ENCODE measurements at regions not wholly inside any gene's neighbourhood (a gene's known extent, or its start where the extent isn't known, plus 50 kb on each side); places are given as distances from the start of the nearest gene placed in this dataset.

DNA sequence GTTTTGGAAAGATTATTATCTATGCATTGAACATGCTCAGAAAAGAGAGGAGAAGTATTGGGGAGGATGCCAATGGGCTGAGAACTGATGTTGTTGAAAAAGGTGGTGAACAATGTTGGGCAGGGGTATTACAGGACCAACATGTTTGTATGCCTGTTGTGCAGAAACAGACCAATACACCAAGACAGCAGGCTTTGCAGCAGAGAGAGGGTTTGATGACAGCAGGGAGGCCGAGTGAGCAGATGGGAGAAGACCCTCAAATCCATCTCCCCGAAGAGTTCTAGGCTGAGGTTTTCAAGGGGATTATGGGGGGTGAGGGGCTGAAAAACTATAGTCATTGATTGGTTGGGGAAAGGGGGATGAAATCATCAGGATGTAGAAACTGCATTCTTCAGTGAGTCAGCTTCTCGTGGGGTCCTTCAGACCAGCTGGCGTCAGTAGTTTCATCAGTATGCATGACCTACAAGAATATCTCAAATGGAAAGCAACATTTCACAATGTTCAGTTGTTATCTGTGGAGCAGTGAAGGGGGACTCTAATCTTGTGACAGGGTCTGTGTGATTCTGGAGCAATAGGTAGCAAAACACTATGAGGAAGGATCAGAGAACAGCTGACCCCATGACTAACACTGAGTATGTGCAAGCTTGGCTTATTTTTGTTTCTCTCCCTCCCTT lies 167.8 kb downstream of the BAMBI start:
- TF ChIP-seq, protein P1, sequence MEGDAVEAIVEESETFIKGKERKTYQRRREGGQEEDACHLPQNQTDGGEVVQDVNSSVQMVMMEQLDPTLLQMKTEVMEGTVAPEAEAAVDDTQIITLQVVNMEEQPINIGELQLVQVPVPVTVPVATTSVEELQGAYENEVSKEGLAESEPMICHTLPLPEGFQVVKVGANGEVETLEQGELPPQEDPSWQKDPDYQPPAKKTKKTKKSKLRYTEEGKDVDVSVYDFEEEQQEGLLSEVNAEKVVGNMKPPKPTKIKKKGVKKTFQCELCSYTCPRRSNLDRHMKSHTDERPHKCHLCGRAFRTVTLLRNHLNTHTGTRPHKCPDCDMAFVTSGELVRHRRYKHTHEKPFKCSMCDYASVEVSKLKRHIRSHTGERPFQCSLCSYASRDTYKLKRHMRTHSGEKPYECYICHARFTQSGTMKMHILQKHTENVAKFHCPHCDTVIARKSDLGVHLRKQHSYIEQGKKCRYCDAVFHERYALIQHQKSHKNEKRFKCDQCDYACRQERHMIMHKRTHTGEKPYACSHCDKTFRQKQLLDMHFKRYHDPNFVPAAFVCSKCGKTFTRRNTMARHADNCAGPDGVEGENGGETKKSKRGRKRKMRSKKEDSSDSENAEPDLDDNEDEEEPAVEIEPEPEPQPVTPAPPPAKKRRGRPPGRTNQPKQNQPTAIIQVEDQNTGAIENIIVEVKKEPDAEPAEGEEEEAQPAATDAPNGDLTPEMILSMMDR (IDR thresholded peaks at IDR 0.05): no peak
- no peak for TF ChIP-seq POLR2A (IDR thresholded peaks at IDR 0.05)
